Neural cell (in vitro differentiated cells): ENCODE measurements at regions not wholly inside any gene's neighbourhood (a gene's known extent, or its start where the extent isn't known, plus 50 kb on each side); places are given as distances from the start of the nearest gene placed in this dataset.

Experiments
- H2AFZ ChIP-seq: fragments of 200-600, 300-800 bp; sonication (generic), shearing (Covaris generic); 2 replicates; pipeline ENCODE4 v1.6.0; 2014; ENCODE audit warnings: low read depth, mild to moderate bottlenecking, antibody characterized with exemption, low read length, moderate library complexity
- H3F3A ChIP-seq: fragments of 200-600 bp; shearing (Covaris generic); 2 replicates; pipeline ENCODE4 v1.6.1; 2016; ENCODE audit warnings: mild to moderate bottlenecking, moderate library complexity, mixed read lengths, antibody characterized with exemption, low read length; ENCODE audit not compliant: insufficient read depth, poor library complexity, severe bottlenecking
- H3K27ac ChIP-seq: fragments of 200-600, 300-800 bp; sonication (generic), shearing (Covaris generic); 2 replicates; pipeline ENCODE4 v1.5.1; 2014; ENCODE audit warnings: mild to moderate bottlenecking, low read length, moderate library complexity
- H3K27me3 ChIP-seq: fragments of 300-800, 200-600 bp; sonication (generic), shearing (Covaris generic); 2 replicates; pipeline ENCODE4 v1.6.0; 2014; ENCODE audit warnings: mild to moderate bottlenecking, low read depth, low read length, moderate library complexity; ENCODE audit not compliant: insufficient read depth
- H3K36me3 ChIP-seq: fragments of 300-800, 200-600 bp; sonication (generic), shearing (Covaris generic); 2 replicates; pipeline ENCODE4 v1.5.1; 2014; ENCODE audit warnings: mild to moderate bottlenecking, antibody characterized with exemption, low read length, moderate library complexity; ENCODE audit not compliant: insufficient read depth
- H3K4me2 ChIP-seq: fragments of 300-800, 200-600 bp; sonication (generic), shearing (Covaris generic); 2 replicates; pipeline ENCODE4 v1.6.0; 2014; ENCODE audit warnings: mild to moderate bottlenecking, low read length
- H3K4me3 ChIP-seq: fragments of 300-800, 200-600 bp; sonication (generic), shearing (Covaris generic); 2 replicates; pipeline ENCODE4 v1.5.1; 2014; ENCODE audit warnings: mild to moderate bottlenecking, low read length, moderate library complexity
- H3K79me2 ChIP-seq: fragments of 200-600 bp; shearing (Covaris generic); replicated peaks from 2 replicates; pipeline ENCODE4 v1.6.0; 2014; ENCODE audit warnings: mild to moderate bottlenecking, low read length, moderate library complexity; ENCODE audit not compliant: insufficient read depth
- H3K9ac ChIP-seq: fragments of 300-800, 200-600 bp; sonication (generic), shearing (Covaris generic); 2 replicates; pipeline ENCODE4 v1.6.1; 2016; ENCODE audit warnings: mild to moderate bottlenecking, low read length, mixed read lengths
- H3K9me2 ChIP-seq: fragments of 200-600 bp; shearing (Covaris generic); 2 replicates; pipeline ENCODE4 v1.6.1; 2016; ENCODE audit warnings: mild to moderate bottlenecking, low read length, mixed read lengths; ENCODE audit not compliant: insufficient read depth
- H3K9me3 ChIP-seq: fragments of 200-600, 300-800 bp; sonication (generic), shearing (Covaris generic); 2 replicates; pipeline ENCODE4 v1.6.1; 2016; ENCODE audit warnings: mild to moderate bottlenecking, mixed run types, low read length, moderate library complexity, mixed read lengths
- H4K20me1 ChIP-seq: fragments of 200-600 bp; shearing (Covaris generic); 2 replicates; pipeline ENCODE4 v1.6.1; 2016; ENCODE audit warnings: mild to moderate bottlenecking, mixed run types; ENCODE audit not compliant: insufficient read depth
- EP300 ChIP-seq: fragments of 450-650 bp; conservative IDR thresholded peaks from 2 replicates; pipeline ENCODE4 v1.6.1; 2014; ENCODE audit warnings: antibody characterized with exemption, mild to moderate bottlenecking, moderate library complexity; ENCODE audit not compliant: poor library complexity, severe bottlenecking
- EZH2 ChIP-seq: fragments of 200-600, 300-800 bp; shearing (Covaris generic), sonication (generic); IDR thresholded peaks from 2 replicates; pipeline ENCODE4 v1.6.1; 2014; ENCODE audit warnings: antibody characterized with exemption, low read length, borderline replicate concordance, mild to moderate bottlenecking; ENCODE audit not compliant: insufficient read depth, poor library complexity, severe bottlenecking
- MXI1 ChIP-seq: fragments of 450-650 bp; conservative IDR thresholded peaks from 2 replicates; pipeline ENCODE4 v1.6.1; 2014; ENCODE audit warnings: antibody characterized with exemption, mild to moderate bottlenecking; ENCODE audit not compliant: poor library complexity, severe bottlenecking
- POLR2AphosphoS5 ChIP-seq: IDR thresholded peaks from 2 replicates; pipeline ENCODE4 v1.6.1; 2012
- RAD21 ChIP-seq: fragments of 450-650 bp; conservative IDR thresholded peaks from 2 replicates; pipeline ENCODE4 v1.6.1; 2014; ENCODE audit warnings: antibody characterized with exemption, mild to moderate bottlenecking, moderate library complexity
- SMC3 ChIP-seq: fragments of 450-650 bp; conservative IDR thresholded peaks from 2 replicates; pipeline ENCODE4 v1.6.1; 2014; ENCODE audit warnings: antibody characterized with exemption, mild to moderate bottlenecking, moderate library complexity; ENCODE audit not compliant: poor library complexity
- TAF1 ChIP-seq: IDR thresholded peaks from 2 replicates; pipeline ENCODE4 v1.6.1; 2012; ENCODE audit warnings: low read depth
- TF ChIP-seq, protein P1 (sequence below): IDR thresholded peaks from 2 replicates; pipeline ENCODE4 v1.6.1; 2012; ENCODE audit warnings: borderline replicate concordance
- TF ChIP-seq, protein P2 (sequence below): fragments of 450-650 bp; IDR thresholded peaks from 2 replicates; pipeline ENCODE4 v1.5.1; 2014; ENCODE audit warnings: antibody characterized with exemption, mild to moderate bottlenecking, moderate library complexity; ENCODE audit not compliant: poor library complexity, severe bottlenecking

DNA sequence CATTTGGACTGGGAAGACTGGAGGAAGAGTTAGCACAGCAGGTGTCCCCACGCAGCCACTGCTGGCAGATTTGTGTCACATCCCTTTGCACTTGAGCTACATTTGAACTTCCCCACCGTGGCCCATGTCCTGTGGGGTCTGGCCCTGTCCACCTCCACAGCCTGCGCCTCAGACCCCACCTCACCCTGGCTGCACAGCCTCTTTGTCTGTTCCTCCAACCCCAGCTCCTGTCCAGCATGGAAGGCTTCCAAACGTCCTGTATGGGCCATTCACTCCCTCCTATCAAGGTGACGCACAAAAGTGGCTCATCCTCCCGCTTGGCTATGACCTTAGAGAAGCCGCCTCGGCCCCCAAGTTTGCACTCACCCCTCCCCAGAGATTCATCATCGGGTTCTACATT lies 200.6 kb downstream of the FOXL1 start:
- Histone ChIP-seq H3K27ac (no peak overlapping the region), H3K9me2 (no peaks in the 10 kb centered on the region), H3F3A (no peaks in the 10 kb centered on the region), H4K20me1 (no peaks in the 10 kb centered on the region), H2AFZ (no peak overlapping the region), H3K36me3 (no peaks in the 10 kb centered on the region), H3K4me2 (no peak overlapping the region), H3K9me3 (no peaks in the 10 kb centered on the region), H3K79me2 (no peaks in the 10 kb centered on the region), H3K4me3 (no peak overlapping the region), H3K27me3 (no peaks in the 10 kb centered on the region), H3K9ac (no peak overlapping the region)
- TF ChIP-seq, protein P1, sequence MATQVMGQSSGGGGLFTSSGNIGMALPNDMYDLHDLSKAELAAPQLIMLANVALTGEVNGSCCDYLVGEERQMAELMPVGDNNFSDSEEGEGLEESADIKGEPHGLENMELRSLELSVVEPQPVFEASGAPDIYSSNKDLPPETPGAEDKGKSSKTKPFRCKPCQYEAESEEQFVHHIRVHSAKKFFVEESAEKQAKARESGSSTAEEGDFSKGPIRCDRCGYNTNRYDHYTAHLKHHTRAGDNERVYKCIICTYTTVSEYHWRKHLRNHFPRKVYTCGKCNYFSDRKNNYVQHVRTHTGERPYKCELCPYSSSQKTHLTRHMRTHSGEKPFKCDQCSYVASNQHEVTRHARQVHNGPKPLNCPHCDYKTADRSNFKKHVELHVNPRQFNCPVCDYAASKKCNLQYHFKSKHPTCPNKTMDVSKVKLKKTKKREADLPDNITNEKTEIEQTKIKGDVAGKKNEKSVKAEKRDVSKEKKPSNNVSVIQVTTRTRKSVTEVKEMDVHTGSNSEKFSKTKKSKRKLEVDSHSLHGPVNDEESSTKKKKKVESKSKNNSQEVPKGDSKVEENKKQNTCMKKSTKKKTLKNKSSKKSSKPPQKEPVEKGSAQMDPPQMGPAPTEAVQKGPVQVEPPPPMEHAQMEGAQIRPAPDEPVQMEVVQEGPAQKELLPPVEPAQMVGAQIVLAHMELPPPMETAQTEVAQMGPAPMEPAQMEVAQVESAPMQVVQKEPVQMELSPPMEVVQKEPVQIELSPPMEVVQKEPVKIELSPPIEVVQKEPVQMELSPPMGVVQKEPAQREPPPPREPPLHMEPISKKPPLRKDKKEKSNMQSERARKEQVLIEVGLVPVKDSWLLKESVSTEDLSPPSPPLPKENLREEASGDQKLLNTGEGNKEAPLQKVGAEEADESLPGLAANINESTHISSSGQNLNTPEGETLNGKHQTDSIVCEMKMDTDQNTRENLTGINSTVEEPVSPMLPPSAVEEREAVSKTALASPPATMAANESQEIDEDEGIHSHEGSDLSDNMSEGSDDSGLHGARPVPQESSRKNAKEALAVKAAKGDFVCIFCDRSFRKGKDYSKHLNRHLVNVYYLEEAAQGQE = no peak
- TF ChIP-seq TAF1 (no peak), POLR2AphosphoS5 (no peak), EP300 (no peak), MXI1 (no peak), RAD21 (no peak), EZH2 (no peak), SMC3 (no peak)
- TF ChIP-seq, protein P2, sequence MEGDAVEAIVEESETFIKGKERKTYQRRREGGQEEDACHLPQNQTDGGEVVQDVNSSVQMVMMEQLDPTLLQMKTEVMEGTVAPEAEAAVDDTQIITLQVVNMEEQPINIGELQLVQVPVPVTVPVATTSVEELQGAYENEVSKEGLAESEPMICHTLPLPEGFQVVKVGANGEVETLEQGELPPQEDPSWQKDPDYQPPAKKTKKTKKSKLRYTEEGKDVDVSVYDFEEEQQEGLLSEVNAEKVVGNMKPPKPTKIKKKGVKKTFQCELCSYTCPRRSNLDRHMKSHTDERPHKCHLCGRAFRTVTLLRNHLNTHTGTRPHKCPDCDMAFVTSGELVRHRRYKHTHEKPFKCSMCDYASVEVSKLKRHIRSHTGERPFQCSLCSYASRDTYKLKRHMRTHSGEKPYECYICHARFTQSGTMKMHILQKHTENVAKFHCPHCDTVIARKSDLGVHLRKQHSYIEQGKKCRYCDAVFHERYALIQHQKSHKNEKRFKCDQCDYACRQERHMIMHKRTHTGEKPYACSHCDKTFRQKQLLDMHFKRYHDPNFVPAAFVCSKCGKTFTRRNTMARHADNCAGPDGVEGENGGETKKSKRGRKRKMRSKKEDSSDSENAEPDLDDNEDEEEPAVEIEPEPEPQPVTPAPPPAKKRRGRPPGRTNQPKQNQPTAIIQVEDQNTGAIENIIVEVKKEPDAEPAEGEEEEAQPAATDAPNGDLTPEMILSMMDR = no peak

DNA sequence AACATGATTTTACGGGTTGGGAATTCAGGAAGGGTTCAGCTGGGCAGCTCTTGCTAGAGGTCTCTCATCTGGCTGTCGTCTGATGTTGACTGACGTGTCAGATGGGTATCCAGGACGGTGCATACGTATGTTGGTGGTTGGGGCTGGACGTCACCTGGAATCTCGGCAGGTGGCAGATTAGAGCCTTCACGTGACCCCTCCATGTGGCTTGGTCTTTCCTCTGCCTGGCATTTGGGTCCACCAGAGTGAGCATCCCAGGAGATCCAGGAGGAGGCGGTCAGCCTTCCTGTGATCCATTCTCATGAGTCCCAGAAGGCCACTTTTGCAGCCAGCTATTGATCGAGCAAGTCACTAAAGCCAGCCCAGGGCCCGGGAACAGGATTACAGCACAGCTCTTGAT lies 202.7 kb downstream of the FOXL1 start:
- Histone ChIP-seq H3K4me3 (no peak overlapping the region), H3K9me2 (no peaks in the 10 kb centered on the region), H3K36me3 (no peaks in the 10 kb centered on the region), H3K79me2 (no peaks in the 10 kb centered on the region), H3K9me3 (no peaks in the 10 kb centered on the region), H3K27me3 (no peaks in the 10 kb centered on the region), H3K4me2 (no peak overlapping the region), H3K9ac (no peak overlapping the region), H3K27ac (no peak overlapping the region), H4K20me1 (no peaks in the 10 kb centered on the region), H2AFZ (no peak overlapping the region), H3F3A (no peaks in the 10 kb centered on the region)
- no peak for TF ChIP-seq POLR2AphosphoS5
- no peak for TF ChIP-seq MXI1
- TF ChIP-seq, protein P1 = no peak
